Stimulated activated CD8-positive, alpha-beta memory T cell treated with anti-CD3 and anti-CD28 coated beads, Interleukin-4, amount 100 ng/mL, for 48 hours (primary cell): ENCODE measurements at regions not wholly inside any gene's neighbourhood (a gene's known extent, or its start where the extent isn't known, plus 50 kb on each side); places are given as distances from the start of the nearest gene placed in this dataset.
A peak's percentile ranks its signal among the peaks of the same experiment; 100 is the strongest.
"Not testable (repeated sequence)": the region's sequence is repeated elsewhere in the genome, so short reads cannot be mapped to it uniquely, and the experiment has no call there.

Source experiments
- DNase-seq: peaks from one replicate; pipeline ENCODE4 v3.0.0-alpha.2; 2020

- no peak for DNase-seq
These were observed 51.9 kb upstream of the TBL1XR1 start for GRCh38 chr3:177249203-177249602.

- no peak for DNase-seq
These were observed 52.9 kb upstream of the TBL1XR1 start for GRCh38 chr3:177250151-177250550.

GRCh38 chr3:177251755-177252154 is 54.5 kb upstream of the TBL1XR1 start:
- DNase-seq: no peak

- no peak for DNase-seq
These were observed 59.7 kb upstream of the TBL1XR1 start for GRCh38 chr3:177257006-177257405.

GRCh38 chr3:177257625-177258024 is 60.3 kb upstream of the TBL1XR1 start:
- no peak for DNase-seq

- DNase-seq: no peak
These were observed 65.1 kb upstream of the TBL1XR1 start for GRCh38 chr3:177262396-177262795.

GRCh38 chr3:177263615-177264368 is 66.5 kb upstream of the TBL1XR1 start:
- no peak for DNase-seq

GRCh38 chr3:177271811-177272501 is 74.7 kb upstream of the TBL1XR1 start:
- DNase-seq: not testable (repeated sequence)

- no peak for DNase-seq
These were observed 80.7 kb upstream of the TBL1XR1 start for GRCh38 chr3:177278016-177278415.

GRCh38 chr3:177279118-177279815 is 82.0 kb upstream of the TBL1XR1 start:
- DNase-seq: no peak

- DNase-seq: no peak
These were observed 84.2 kb upstream of the TBL1XR1 start for GRCh38 chr3:177281292-177282118.

- DNase-seq: no peak
These were observed 84.9 kb upstream of the TBL1XR1 start for GRCh38 chr3:177282119-177282655.

GRCh38 chr3:177283983-177284382 is 86.7 kb upstream of the TBL1XR1 start:
- no peak for DNase-seq

GRCh38 chr3:177284383-177284881 is 87.2 kb upstream of the TBL1XR1 start:
- DNase-seq: peak; percentile 34

GRCh38 chr3:177286034-177286433 is 88.8 kb upstream of the TBL1XR1 start:
- no peak for DNase-seq

- DNase-seq: no peak
These were observed 89.9 kb upstream of the TBL1XR1 start for GRCh38 chr3:177287231-177287630.

- no peak for DNase-seq
These were observed 93.4 kb upstream of the TBL1XR1 start for GRCh38 chr3:177290633-177291032.

GRCh38 chr3:177294221-177294620 is 96.9 kb upstream of the TBL1XR1 start:
- DNase-seq: no peak

GRCh38 chr3:177295116-177295515 is 97.8 kb upstream of the TBL1XR1 start:
- no peak for DNase-seq

- DNase-seq: no peak
These were observed 102.0 kb upstream of the TBL1XR1 start for GRCh38 chr3:177299250-177299649.

GRCh38 chr3:177300039-177300833 is 103.0 kb upstream of the TBL1XR1 start:
- DNase-seq: no peak

GRCh38 chr3:177300842-177301241 is 103.6 kb upstream of the TBL1XR1 start:
- no peak for DNase-seq
